Choroid plexus epithelial cell (primary cell): ENCODE measurements at regions not wholly inside any gene's neighbourhood (a gene's known extent, or its start where the extent isn't known, plus 50 kb on each side); places are given as distances from the start of the nearest gene placed in this dataset.

ENCODE experiments used
- DNase-seq: peaks from one replicate; pipeline ENCODE4 v3.0.0-alpha.2; 2010; ENCODE audit warnings: low read depth
- H3K4me3 ChIP-seq: 2 replicates; pipeline ENCODE4 v1.5.1; 2011; ENCODE audit warnings: low read depth, mild to moderate bottlenecking, control low read depth, low read length, moderate library complexity
- CTCF ChIP-seq: conservative IDR thresholded peaks from 2 replicates; pipeline ENCODE4 v1.5.1; 2011; ENCODE audit warnings: low read depth, mild to moderate bottlenecking, control low read depth, inconsistent platforms, low read length, moderate library complexity

- no peak for TF ChIP-seq CTCF
- no peak for DNase-seq
Observed at GRCh38 chr2:58853420-58853819, 612.3 kb upstream of the FANCL start.

GRCh38 chr2:58852905-58853304 is 611.8 kb upstream of the FANCL start:
- TF ChIP-seq CTCF = no peak
- no peak overlapping the region for H3K4me3 ChIP-seq
- DNase-seq = no peak

More at GRCh38 chr2:58853420-58853819, 612.3 kb upstream of the FANCL start:
- no peak overlapping the region for H3K4me3 ChIP-seq

DNA sequence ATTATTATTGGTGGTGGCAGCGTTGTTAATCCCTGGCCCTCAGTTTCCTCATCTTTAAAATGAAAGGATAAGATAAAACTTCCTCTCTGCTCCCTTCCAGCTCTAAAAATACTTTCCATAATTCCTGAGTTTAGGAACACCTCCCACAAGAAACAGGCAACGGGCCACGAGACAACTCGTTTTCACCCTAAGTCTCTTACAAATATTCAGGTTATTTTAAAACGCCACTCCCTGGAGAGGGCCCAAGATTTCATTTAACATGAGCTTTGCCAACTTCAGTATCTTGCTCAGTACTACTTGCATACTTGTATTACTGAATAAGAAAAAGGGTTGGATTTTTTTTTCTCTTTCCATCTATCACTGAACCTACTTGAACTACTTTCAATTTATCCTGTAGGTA is 611.1 kb upstream of the FANCL start:
- no peak for TF ChIP-seq CTCF
- DNase-seq = no peak
- no peak overlapping the region for H3K4me3 ChIP-seq

DNA sequence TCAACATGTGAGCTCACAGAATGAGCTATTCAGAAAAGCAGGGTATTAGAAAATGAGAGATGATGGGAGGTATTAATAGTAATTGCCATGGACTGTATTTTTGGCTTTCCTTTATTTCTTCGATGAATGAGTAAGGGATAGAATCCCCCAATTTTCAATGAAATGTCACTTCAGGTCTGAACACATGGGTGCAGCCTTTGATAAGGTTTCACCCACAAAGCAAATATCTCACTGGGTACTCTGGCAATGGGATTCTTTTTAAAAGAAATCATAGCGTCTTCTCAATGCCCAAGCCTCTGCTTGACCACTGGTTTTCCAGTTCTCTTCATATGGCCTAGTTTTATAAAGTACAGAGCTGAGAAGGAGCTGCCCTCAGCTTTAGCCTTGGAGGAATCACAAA is 610.5 kb upstream of the FANCL start:
- peak; percentile 13 for TF ChIP-seq CTCF
- no peak overlapping the region for H3K4me3 ChIP-seq
- DNase-seq = peak; percentile 13

DNA sequence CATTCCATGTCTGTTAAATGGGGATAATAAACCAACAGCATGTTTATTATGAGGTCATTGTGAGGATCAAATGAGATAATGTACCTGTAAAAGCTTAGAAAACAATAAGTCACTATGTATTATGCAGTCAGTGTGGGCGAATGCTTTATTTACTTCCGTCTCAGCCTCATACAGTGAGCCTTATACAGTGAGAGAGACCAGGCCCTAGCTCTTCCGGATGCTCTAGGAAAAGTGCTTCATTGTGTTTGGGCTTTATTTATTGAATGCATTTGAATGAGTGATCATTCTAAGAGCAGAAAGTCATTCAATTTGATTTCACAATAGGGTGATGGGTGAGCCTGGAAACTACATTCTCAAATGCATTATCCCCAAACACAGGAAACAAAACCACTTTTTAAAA is 603.9 kb upstream of the FANCL start:
- no peak for TF ChIP-seq CTCF
- H3K4me3 ChIP-seq = no peak overlapping the region
- DNase-seq = no peak

DNA sequence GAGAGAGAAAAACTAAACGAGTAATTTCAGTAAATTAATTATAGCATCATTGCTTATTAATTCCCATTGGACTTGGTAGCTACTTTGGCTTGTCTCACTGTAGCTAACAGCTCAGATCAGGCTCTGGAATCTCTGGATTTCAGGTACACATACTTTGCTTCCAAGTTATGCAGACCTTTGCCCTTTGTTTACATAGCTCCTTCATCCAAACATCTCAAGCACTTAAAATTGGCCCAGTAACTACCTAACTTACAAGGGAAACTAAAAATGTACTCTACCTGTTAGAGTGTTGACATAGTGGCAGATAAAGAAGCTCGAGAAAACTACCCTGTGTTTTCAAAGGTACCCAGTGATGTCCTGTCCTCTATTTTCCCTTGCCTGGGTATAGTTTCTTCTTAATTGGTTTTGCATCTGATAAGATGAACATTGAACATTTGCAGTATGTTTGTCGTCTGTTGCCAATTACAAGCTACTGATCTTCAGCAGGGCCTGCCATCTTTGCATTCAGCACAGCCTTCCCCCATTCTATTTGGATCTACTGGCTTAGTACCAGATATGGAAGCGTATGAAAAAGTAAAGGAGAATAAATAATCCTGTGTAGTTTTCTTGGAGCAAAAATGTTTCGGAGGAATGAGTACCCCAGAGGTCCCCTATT is 601.5 kb upstream of the FANCL start:
- no peak for TF ChIP-seq CTCF

DNA sequence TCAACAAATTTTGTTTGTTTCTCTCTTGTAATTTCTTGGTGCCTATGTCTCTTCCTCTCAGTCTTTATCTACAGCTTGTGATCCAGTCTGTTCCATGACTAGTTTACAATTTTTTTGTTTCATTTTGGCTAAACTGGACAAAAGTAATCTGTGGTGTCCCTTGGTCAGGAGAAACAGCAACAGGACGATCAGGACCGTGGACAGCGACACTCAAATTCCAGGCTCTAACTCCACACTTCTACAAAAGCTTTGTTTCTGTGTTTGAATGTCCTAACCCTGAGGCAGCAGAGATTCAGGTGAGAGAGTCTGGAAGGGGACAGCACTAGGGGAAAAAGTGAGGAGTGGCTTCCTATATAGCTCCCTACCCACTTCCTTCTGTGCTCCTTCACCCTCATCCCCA is 593.3 kb upstream of the FANCL start:
- peak; percentile 49 for DNase-seq
- H3K4me3 ChIP-seq = no peak overlapping the region
- no peak for TF ChIP-seq CTCF

More for the DNA sequence above, 601.5 kb upstream of the FANCL start:
- no peak for DNase-seq
- H3K4me3 ChIP-seq = no peak overlapping the region
